ENCODE measurements at regions not wholly inside any gene's neighbourhood (a gene's known extent, or its start where the extent isn't known, plus 50 kb on each side); places are given as distances from the start of the nearest gene placed in this dataset.

- H3K79me1 ChIP-seq (ENCODE audit: insufficient read depth, low read depth, low read length, poor library complexity, severe bottlenecking), result no peaks in the 10 kb centered on the region
- no peak overlapping the region for H2BK120ac ChIP-seq (ENCODE audit: low read depth, low read length, poor library complexity, severe bottlenecking)
- DNase-seq, result no peak
- no peak overlapping the region for H3K23ac ChIP-seq (ENCODE audit: insufficient read length, low read depth, low read length)
- Mint-ChIP-seq H3K4me3 (no peak overlapping the region), H3K27me3 (ENCODE audit: low read depth) (no peaks in the 10 kb centered on the region), H3K9me3 (no peaks in the 10 kb centered on the region), H3K36me3 (ENCODE audit: insufficient read depth in 1 of 3, low read depth in 3 of 3) (no peaks in the 10 kb centered on the region), H3K27ac (no peak overlapping the region), H3K4me1 (0 out of 4 replicates have a peak, but pooled peaks cover 0 to 3% of the 10 kb centered on the region in 2 experiments)
- no peak overlapping the region for H3K14ac ChIP-seq (ENCODE audit: insufficient read depth, low read length)
- no peak overlapping the region for H3K4me2 ChIP-seq (ENCODE audit: insufficient read depth, insufficient read length, low read length)
- no peak overlapping the region for H2AFZ ChIP-seq (ENCODE audit: low read length)
- WGBS (ENCODE audit: extremely low coverage, insufficient read length, low lambda C conversion rate), result no CpG with 5 or more reads among the region's 4 CpGs
- no peak overlapping the region for H2BK5ac ChIP-seq (ENCODE audit: insufficient read length, low read length)
- H3K23me2 ChIP-seq (ENCODE audit: insufficient read length, low read depth, low read length, poor library complexity, severe bottlenecking), result no peaks in the 10 kb centered on the region
- H2AK5ac ChIP-seq (ENCODE audit: insufficient read length, low read length), result no peak overlapping the region
- no peak overlapping the region for H4K91ac ChIP-seq (ENCODE audit: insufficient read length, low read depth, low read length)
- no peak overlapping the region for H3K9ac ChIP-seq (ENCODE audit: extremely low read depth, insufficient read length, low read length)
- TF ChIP-seq CTCF (conservative IDR thresholded peaks at IDR 0.05), result no peak
- no peaks in the 10 kb centered on the region for H4K20me1 ChIP-seq (ENCODE audit: control insufficient read depth, insufficient read depth, insufficient read length)
- H3K27me3 ChIP-seq (ENCODE audit: insufficient read depth, low read length), result no peaks in the 10 kb centered on the region
- no peak overlapping the region for H2BK20ac ChIP-seq (ENCODE audit: low read depth, low read length, poor library complexity, severe bottlenecking)
- no peaks in the 10 kb centered on the region for H3K4me1 ChIP-seq (ENCODE audit: insufficient read depth, low read length)
- H4K5ac ChIP-seq (ENCODE audit: insufficient read length, low read depth, low read length), result no peak overlapping the region
- no peak overlapping the region for H2BK12ac ChIP-seq (ENCODE audit: insufficient read length, low read depth, low read length)
- H4K8ac ChIP-seq (replicated peaks; ENCODE audit: insufficient read length, low read depth, low read length), result no peak overlapping the region
- no peaks in the 10 kb centered on the region for H3K79me2 ChIP-seq (ENCODE audit: insufficient read depth, low read length)
- H3K27ac ChIP-seq (ENCODE audit: insufficient read length, low read depth, low read length), result no peak overlapping the region
- no peak overlapping the region for H3K4ac ChIP-seq (ENCODE audit: low read depth, low read length)
- H3K18ac ChIP-seq (ENCODE audit: insufficient read length, low read depth, low read length), result no peak overlapping the region
- no peak overlapping the region for H2BK15ac ChIP-seq (ENCODE audit: low read depth, low read length)
- no peaks in the 10 kb centered on the region for H3K9me3 ChIP-seq (ENCODE audit: control insufficient read depth, low read depth, low read length)
- H3T11ph ChIP-seq (ENCODE audit: low read length), result no peak overlapping the region
- H3K56ac ChIP-seq (ENCODE audit: insufficient read length, low read depth, low read length), result no peak overlapping the region
These were observed 512.7 kb upstream of the FAT1 start for GRCh38 chr4:187236209-187236890.
